HG03432 (cell line): ENCODE measurements at regions not wholly inside any gene's neighbourhood (a gene's known extent, or its start where the extent isn't known, plus 50 kb on each side); places are given as distances from the start of the nearest gene placed in this dataset.
"Not testable (repeated sequence)": the region's sequence is repeated elsewhere in the genome, so short reads cannot be mapped to it uniquely, and the experiment has no call there.

Experiments used
- ATAC-seq: cut with Tn5 transposase; IDR thresholded peaks from one replicate; pipeline ENCODE4 v1.9.1; 2021; ENCODE audit warnings: mild to moderate bottlenecking, moderate library complexity; ENCODE audit not compliant: unreplicated experiment

- no peak for ATAC-seq
These were observed 55.9 kb upstream of the ALB start for GRCh38 chr4:73348185-73348584.

GRCh38 chr4:73347497-73347896 lies 56.6 kb upstream of the ALB start:
- ATAC-seq, result no peak

GRCh38 chr4:73345399-73345975 lies 58.6 kb upstream of the ALB start:
- no peak for ATAC-seq

GRCh38 chr4:73344106-73344505 lies 60.0 kb upstream of the ALB start:
- no peak for ATAC-seq

GRCh38 chr4:73343432-73343831 lies 60.7 kb upstream of the ALB start:
- no peak for ATAC-seq

GRCh38 chr4:73341454-73341853 lies 62.6 kb upstream of the ALB start:
- ATAC-seq, result peak; percentile 75

- ATAC-seq, result no peak
These were observed 63.2 kb upstream of the ALB start for GRCh38 chr4:73340917-73341316.

- ATAC-seq, result no peak
These were observed 68.4 kb upstream of the ALB start for GRCh38 chr4:73335679-73336078.

- ATAC-seq, result not testable (repeated sequence)
These were observed 72.1 kb upstream of the ALB start for GRCh38 chr4:73332012-73332411.

GRCh38 chr4:73329300-73329699 lies 70.7 kb upstream of the ANKRD17 start:
- no peak for ATAC-seq

GRCh38 chr4:73325776-73326175 lies 67.2 kb upstream of the ANKRD17 start:
- ATAC-seq, result not testable (repeated sequence)

GRCh38 chr4:73317092-73317491 lies 58.5 kb upstream of the ANKRD17 start:
- ATAC-seq, result no peak

GRCh38 chr4:73315091-73315490 lies 56.5 kb upstream of the ANKRD17 start:
- no peak for ATAC-seq

GRCh38 chr4:73312967-73313366 lies 54.4 kb upstream of the ANKRD17 start:
- no peak for ATAC-seq

GRCh38 chr4:73311428-73311827 lies 52.8 kb upstream of the ANKRD17 start:
- no peak for ATAC-seq

GRCh38 chr4:73309211-73309610 lies 50.6 kb upstream of the ANKRD17 start:
- no peak for ATAC-seq
